SK-N-SH treated with all-trans-retinoic acid at 6 μM for 48 hours (cell line): ENCODE measurements at regions not wholly inside any gene's neighbourhood (a gene's known extent, or its start where the extent isn't known, plus 50 kb on each side); places are given as distances from the start of the nearest gene placed in this dataset.

ENCODE experiments used
- ATAC-seq: fragments of 200-7000 bp; cut with Tn5 transposase; 3 replicates; pipeline ENCODE4 v1.9.1; 2020; ENCODE audit warnings: mild to moderate bottlenecking, moderate library complexity
- ARNTL ChIP-seq: fragments of 450-650 bp; formaldehyde crosslinking; IDR thresholded peaks from 2 replicates; pipeline ENCODE4 v1.5.0; 2020; ENCODE audit warnings: low read depth, mild to moderate bottlenecking, moderate library complexity, borderline replicate concordance
- BACH2 ChIP-seq: fragments of 250-450 bp; sonication (Bioruptor Pico); IDR thresholded peaks from 2 replicates; pipeline ENCODE4 v1.9.0; 2021; ENCODE audit warnings: mild to moderate bottlenecking, borderline replicate concordance
- CREB5 ChIP-seq: fragments of 250-450 bp; sonication (Bioruptor Pico); IDR thresholded peaks from 2 replicates; pipeline ENCODE4 v1.5.1; 2020; ENCODE audit warnings: low read depth, mild to moderate bottlenecking, moderate library complexity
- CSDC2 ChIP-seq: fragments of 250-450 bp; sonication (Bioruptor Pico); IDR thresholded peaks from 2 replicates; pipeline ENCODE4 v1.5.0; 2020; ENCODE audit warnings: mild to moderate bottlenecking, moderate library complexity
- CSRNP3 ChIP-seq: fragments of 250-450 bp; sonication (Bioruptor Pico); IDR thresholded peaks from 2 replicates; pipeline ENCODE4 v1.5.1; 2021; ENCODE audit warnings: mild to moderate bottlenecking, moderate library complexity
- ESRRG ChIP-seq: fragments of 250-450 bp; sonication (Bioruptor Pico); IDR thresholded peaks from 2 replicates; pipeline ENCODE4 v1.6.1; 2021; ENCODE audit warnings: mild to moderate bottlenecking
- GLIS3 ChIP-seq: fragments of 250-450 bp; sonication (Bioruptor Pico); IDR thresholded peaks from 2 replicates; pipeline ENCODE4 v1.5.0; 2020; ENCODE audit warnings: mild to moderate bottlenecking, moderate library complexity
- ISL1 ChIP-seq: fragments of 250-450 bp; sonication (Bioruptor Pico); IDR thresholded peaks from 2 replicates; pipeline ENCODE4 v2.1.2; 2022; ENCODE audit warnings: mild to moderate bottlenecking, moderate library complexity
- PATZ1 ChIP-seq: fragments of 250-450 bp; sonication (Bioruptor Pico); IDR thresholded peaks from 2 replicates; pipeline ENCODE4 v1.8.0; 2020; ENCODE audit warnings: mild to moderate bottlenecking, moderate library complexity, borderline replicate concordance
- PPARA ChIP-seq: fragments of 250-450 bp; sonication (Bioruptor Pico); IDR thresholded peaks from 2 replicates; pipeline ENCODE4 v1.5.0; 2020; ENCODE audit warnings: mild to moderate bottlenecking, borderline replicate concordance
- RARB ChIP-seq: fragments of 250-450 bp; sonication (Bioruptor Pico); IDR thresholded peaks from 2 replicates; pipeline ENCODE4 v1.8.0; 2021; ENCODE audit warnings: mild to moderate bottlenecking, moderate library complexity
- SNAI2 ChIP-seq: fragments of 250-450 bp; sonication (Bioruptor Pico); IDR thresholded peaks from 2 replicates; pipeline ENCODE4 v1.5.0; 2020; ENCODE audit warnings: mild to moderate bottlenecking, moderate library complexity
- TCF4 ChIP-seq: fragments of 250-450 bp; sonication (Bioruptor Pico); IDR thresholded peaks from 2 replicates; pipeline ENCODE4 v1.8.0; 2021; ENCODE audit warnings: mild to moderate bottlenecking, moderate library complexity, borderline replicate concordance
- TOX ChIP-seq: fragments of 250-450 bp; sonication (Bioruptor Pico); IDR thresholded peaks from 2 replicates; pipeline ENCODE4 v1.8.0; 2021; ENCODE audit warnings: mild to moderate bottlenecking, moderate library complexity, borderline replicate concordance
- TSHZ2 ChIP-seq: fragments of 250-450 bp; sonication (Bioruptor Pico); IDR thresholded peaks from 2 replicates; pipeline ENCODE4 v1.5.0; 2020; ENCODE audit warnings: mild to moderate bottlenecking, moderate library complexity
- ZC3H10 ChIP-seq: fragments of 250-450 bp; sonication (Bioruptor Pico); IDR thresholded peaks from 2 replicates; pipeline ENCODE4 v1.5.1; 2021; ENCODE audit warnings: mild to moderate bottlenecking, moderate library complexity
- ZFP30 ChIP-seq: fragments of 450-650 bp; formaldehyde crosslinking; IDR thresholded peaks from 2 replicates; pipeline ENCODE4 v1.5.0; 2022; ENCODE audit warnings: mild to moderate bottlenecking, moderate library complexity
- ZNF565 ChIP-seq: fragments of 450-650 bp; formaldehyde crosslinking; conservative IDR thresholded peaks from 2 replicates; pipeline ENCODE4 v1.5.0; 2020; ENCODE audit warnings: low read depth, mild to moderate bottlenecking, moderate library complexity
- ZNF70 ChIP-seq: fragments of 450-650 bp; formaldehyde crosslinking; IDR thresholded peaks from 2 replicates; pipeline ENCODE4 v1.5.0; 2020; ENCODE audit warnings: mild to moderate bottlenecking, moderate library complexity
- ZNF8 ChIP-seq: fragments of 450-650 bp; formaldehyde crosslinking; IDR thresholded peaks from 2 replicates; pipeline ENCODE4 v1.5.0; 2020; ENCODE audit warnings: mild to moderate bottlenecking, moderate library complexity

- no peak for ATAC-seq
- no peak for TF ChIP-seq PPARA (CRISPR knock-in tag)
- TF ChIP-seq TSHZ2 = no peak
- TF ChIP-seq PATZ1 = no peak
- no peak for TF ChIP-seq ZNF8
- TF ChIP-seq CREB5 (CRISPR knock-in tag) = no peak
Observed at GRCh38 chr12:24278832-24279231, 329.4 kb upstream of the SOX5 start.

GRCh38 chr12:24270965-24271364 is 321.5 kb upstream of the SOX5 start:
- ATAC-seq = no peak
- TF ChIP-seq CSDC2 (CRISPR knock-in tag) (no peak), SNAI2 (no peak), CSRNP3 (CRISPR knock-in tag) (no peak), CREB5 (CRISPR knock-in tag) (no peak), RARB (CRISPR knock-in tag) (no peak), PATZ1 (no peak), ARNTL (CRISPR knock-in tag) (no peak)

GRCh38 chr12:24270464-24270863 is 321.0 kb upstream of the SOX5 start:
- TF ChIP-seq BACH2 (CRISPR knock-in tag) (no peak), ISL1 (CRISPR knock-in tag) (no peak), RARB (CRISPR knock-in tag) (no peak), ZFP30 (CRISPR knock-in tag) (no peak), ZC3H10 (CRISPR knock-in tag) (no peak), GLIS3 (CRISPR knock-in tag) (no peak), ZNF70 (CRISPR knock-in tag) (no peak), TOX (CRISPR knock-in tag) (no peak), TCF4 (CRISPR knock-in tag) (no peak), ESRRG (CRISPR knock-in tag) (no peak), SNAI2 (no peak), CSDC2 (CRISPR knock-in tag) (no peak), ZNF565 (CRISPR knock-in tag) (no peak)
- ATAC-seq = no peak
